Stimulated activated CD4-positive, alpha-beta T cell treated with anti-CD3 and anti-CD28 coated beads, Interleukin-2, amount 100 ng/mL, for 4 hours (primary cell): ENCODE measurements at regions not wholly inside any gene's neighbourhood (a gene's known extent, or its start where the extent isn't known, plus 50 kb on each side); places are given as distances from the start of the nearest gene placed in this dataset.

Experiments
- DNase-seq: peaks from one replicate; pipeline ENCODE4 v3.0.0-alpha.2; 2020; ENCODE audit warnings: low read depth

DNA sequence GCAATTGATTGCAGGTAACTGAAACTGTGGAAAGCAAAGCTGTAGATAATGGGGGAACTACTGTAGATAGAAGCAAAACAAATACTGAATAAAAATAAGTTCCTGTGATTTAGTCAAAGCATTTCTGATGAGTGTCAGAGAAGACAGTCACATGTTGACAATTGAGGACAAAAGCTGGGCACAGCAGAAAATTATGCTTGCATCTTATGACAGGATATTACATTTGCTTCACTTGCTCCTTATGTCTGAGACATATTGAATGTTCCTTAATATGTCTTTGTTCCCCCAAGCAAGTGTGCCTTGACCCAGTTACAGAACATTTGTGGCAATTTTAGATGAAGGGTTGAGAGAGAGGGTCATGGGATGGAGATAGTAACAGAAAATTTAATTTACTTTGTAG, 526.0 kb upstream of the B3GALT2 start:
- DNase-seq, result no peak

DNA sequence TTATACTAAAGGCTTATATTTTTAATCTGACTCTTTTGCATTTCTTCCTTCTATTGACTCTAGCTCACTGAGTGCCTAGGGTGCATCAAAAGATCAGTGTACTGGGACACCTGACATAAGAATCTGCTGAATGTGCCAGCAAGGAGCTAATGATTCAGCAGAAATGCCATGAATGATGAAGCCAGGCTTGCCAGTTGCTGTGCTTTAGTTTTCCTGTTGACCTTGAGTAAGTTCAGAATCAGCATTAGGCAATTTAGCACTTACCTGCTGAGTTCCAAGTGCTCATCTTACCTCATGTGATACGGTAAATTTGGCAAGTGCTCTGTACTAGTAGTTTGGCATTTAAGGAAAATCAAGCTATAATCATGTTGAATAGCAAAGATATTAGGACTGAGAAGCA, 523.2 kb upstream of the B3GALT2 start:
- DNase-seq, result no peak

DNA sequence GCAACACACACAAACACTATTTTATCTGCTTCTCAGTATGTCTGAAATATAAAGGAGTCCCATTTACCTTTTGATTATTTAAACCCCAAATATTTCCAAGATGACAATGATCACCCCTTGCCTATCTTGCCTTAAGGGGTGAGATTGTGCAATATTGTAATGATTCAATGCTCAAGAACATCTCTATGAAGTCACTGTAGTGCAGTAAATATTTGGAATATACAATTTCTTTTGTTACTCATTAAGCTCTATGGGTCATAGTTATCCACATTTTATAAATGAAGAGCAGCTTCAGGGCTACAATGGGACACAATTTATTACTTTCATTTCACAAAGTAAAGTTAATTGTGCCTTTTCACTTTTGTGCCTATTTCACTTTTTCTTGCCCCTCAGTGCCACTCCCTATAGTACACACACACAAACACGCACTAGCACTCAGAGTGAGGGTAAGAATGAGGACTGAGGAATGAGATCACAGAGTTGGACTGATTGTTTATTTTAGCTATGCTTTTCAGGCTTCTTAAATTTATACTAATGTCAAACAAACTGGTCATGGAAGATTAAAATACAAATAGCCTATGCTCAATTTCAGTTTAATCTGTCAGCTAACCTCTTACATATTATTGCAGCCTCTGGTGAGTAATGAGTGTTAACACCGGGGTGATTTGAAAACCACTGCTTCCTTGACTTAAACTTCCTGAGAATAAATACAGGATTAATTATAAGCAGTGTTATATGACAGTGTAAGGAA, 521.0 kb upstream of the B3GALT2 start:
- DNase-seq, result no peak

DNA sequence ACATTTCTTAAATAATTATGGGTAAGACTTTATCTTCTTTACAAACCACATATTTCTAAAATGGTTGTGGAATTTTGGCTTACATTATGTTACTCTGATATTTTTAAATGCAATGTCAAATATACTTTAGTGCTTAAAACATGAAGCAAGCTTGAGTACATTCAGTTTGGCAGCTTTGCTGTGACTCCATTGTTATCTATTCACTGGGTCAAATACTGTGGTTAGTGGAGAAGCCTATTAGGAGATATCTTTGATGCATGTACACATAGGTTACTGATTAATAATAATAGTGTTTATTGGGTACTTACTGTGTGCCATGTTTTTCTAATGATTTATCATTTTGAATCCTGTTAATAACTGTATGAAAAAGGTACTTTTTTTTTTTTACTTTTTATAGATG, 520.4 kb upstream of the B3GALT2 start:
- no peak for DNase-seq

DNA sequence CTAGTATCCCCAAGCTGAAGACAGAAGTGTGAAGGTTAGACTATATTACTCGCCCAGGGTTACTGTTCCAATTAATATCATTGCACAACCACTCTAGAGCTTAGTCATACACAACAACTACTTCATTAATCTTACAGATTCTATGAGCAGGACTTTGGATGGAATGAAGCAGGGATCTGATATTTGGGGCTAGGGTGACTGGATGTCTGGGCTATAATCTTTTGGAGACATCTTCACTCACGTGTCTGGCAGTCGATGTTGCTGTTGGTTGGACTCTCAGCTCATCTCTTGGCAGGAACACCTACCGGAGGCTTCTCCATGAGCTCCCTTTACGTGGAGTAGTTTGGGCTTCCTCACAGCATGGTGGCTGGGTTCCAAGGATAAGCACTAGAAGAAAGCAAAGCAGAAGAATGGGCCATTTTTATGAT, 519.2 kb upstream of the B3GALT2 start:
- no peak for DNase-seq

DNA sequence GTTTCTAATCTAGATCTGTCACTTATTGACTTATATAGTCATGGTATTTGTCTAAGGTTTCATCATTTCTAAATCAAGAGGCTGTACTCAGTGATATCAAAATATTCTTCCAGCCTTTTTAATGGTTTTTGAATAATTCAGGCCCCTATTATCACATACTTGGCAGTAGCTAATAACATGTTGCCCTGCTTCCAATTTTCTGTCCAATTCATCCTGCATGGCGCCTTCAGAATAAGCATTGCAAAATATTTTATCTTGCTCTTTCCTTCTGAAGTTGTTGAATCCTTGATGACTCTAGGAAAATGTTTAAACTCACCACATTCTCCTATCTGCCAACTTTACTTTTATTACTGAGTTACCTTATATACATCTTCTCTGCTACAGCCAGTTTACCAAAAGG, 517.2 kb upstream of the B3GALT2 start:
- no peak for DNase-seq

DNA sequence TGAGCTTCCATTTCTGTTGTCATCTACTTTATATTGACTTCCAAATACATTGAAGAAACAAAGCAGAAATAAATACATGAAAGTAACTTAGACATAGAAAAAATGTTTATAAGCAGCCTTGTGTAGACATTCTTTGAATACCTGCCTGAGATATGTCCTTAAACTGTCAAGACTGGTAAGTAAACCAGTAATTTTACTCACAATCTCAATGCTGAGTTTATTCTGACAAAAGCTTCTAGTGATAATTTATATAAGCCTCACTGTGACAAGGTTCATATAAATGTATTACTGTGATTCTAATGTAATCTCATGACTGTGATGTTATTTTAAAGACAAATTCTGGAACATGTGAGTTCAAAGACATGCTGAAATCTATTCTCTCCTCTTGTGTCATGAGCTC, 516.7 kb upstream of the B3GALT2 start:
- DNase-seq, result no peak

DNA sequence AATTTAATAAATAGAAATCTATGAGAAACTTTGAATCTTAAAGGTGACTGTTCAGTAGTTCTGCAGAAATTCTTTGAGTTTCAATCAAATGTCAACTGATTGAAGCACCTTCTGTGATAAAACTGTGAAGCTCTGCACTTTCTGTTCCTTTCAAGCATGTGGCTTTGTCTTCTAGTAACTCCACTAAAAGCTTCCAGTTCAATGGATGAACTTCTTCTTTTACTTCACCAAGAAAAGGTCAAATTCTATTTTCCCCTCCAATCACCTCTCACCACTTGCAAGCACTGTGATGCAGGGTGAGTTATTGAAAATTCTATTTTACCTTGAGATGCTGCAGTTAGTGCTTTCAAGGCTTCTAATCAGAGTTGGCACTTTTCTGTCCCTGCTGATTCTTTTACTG, 515.3 kb upstream of the B3GALT2 start:
- no peak for DNase-seq

DNA sequence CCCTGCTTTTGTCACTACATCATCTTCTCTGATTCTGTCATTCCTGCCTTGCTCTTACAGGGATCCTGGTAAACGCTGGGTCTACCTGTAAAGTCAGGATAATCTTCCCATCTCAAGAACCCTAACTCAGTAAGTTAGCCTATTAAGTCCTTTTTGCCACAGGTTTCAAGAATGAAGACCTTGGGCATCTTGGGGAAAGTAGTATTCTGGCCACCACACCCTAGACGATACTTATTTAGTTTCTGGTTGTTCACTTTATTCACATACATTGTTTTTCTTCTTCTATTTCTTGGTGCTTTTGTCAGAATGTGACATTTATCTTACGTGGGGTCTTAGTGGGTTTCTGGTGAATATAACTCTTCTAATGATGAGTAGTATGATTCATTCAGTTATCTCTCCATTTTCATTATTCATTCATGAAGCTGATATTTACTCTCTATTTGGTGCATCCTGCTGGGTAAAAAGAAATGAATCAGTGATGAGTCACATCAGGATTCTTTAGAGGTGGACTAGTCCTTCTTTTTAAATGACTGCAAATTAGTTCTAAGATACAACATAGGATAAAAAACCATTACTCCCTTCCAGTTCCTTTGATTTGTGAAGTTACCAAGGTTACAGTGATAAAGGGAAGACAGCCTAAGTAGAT, 514.4 kb upstream of the B3GALT2 start:
- DNase-seq, result no peak

DNA sequence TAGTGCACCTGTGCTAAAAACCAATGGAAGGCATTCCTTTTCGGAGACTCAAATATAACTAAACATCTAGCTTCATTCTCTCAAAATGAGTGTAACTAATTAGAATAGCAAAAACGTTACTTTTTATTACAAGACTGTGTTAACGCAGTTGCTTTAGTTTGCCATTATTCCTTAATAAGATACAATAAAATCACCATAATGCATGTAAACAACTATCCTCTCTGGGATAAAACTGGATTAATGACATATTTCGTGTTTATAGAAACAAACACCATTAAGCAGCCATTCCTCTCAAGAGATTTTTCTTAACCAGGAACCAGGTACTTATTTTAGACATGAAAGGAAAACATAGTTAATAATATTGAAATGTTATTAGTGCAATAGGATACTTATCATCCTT, 512.8 kb upstream of the B3GALT2 start:
- DNase-seq, result no peak

DNA sequence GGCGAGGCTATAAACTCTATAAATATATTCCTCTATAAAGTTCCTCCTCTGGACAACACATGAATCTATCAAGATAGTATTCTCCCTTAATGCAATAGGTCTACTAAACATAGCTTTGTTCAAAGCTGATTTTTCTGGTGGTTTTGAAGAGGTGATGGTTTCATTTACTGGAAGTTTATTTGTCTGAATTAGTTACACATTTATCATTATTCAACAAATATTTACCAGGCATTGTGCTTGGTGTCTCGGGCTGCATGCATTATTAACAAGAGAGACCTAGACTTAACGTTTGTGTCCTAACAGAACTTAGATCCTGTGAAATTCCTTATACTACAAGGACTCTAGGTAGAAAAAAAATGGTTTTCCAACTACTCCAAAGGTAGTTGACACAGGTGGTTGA, 511.4 kb upstream of the B3GALT2 start:
- DNase-seq, result no peak

DNA sequence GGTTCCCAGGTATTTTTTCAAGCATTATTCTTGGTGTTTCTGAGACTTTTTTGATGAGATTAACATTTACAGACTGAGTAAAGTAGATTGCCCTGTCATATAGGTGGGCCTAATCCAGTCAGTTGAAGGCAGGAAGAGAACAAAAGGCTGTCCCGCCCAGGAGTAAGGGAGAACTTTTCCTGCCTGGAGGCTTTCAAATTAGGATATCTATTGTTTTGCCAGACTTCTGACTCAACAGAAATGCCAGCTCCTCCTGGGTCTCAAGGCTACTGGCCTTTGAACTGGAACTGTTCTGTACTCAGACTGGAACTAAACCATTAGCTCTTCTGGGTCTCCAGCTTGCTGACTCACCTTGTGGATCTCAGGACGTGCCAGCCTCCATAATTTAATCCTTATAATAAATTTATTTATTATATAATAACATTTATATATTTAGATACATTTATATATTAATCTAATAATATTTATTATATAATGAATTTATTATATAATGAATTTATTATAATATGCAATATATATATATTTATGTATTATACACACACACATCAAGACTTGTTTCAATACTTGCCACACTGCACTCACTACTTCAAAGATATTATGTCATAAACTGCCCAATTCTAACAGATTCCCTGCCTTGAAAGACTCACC, 510.8 kb upstream of the B3GALT2 start:
- no peak for DNase-seq

DNA sequence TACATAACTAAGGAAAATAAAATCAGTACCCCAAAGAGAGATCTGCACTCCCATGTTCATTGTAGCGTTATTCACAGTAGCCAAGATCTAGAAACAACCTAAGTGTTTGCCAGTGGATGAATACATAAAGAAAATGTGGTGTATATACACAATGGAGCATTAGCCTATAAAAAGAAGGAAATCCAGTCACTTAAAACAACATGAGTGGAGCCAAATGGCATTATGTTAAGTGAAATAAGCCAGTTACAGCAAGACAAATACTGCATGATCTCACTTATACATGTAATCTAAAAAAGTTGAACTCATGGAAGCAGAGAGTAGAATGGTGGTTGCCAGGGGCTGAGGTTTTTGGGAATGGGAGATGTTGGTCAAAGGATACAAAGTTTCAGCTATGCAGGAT, 508.3 kb upstream of the B3GALT2 start:
- no peak for DNase-seq

DNA sequence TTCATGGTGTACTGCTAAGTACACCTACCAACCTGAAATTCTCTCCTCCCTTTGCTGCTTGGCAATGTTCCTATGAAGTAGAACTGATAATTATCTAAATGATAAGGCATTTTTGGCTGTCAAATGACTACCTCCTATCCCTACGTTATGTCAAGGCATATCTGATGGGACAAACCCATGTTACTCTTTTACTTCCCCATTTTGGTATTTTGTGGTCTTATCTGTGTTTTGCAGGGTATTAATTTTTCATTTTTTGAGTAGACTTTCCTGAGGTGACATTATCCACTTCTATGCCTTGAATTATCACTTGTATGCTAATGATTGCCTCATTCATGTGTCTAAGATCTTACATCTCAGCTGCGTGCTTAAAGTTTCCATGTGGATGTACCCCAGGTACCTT, 499.6 kb upstream of the B3GALT2 start:
- DNase-seq, result no peak

DNA sequence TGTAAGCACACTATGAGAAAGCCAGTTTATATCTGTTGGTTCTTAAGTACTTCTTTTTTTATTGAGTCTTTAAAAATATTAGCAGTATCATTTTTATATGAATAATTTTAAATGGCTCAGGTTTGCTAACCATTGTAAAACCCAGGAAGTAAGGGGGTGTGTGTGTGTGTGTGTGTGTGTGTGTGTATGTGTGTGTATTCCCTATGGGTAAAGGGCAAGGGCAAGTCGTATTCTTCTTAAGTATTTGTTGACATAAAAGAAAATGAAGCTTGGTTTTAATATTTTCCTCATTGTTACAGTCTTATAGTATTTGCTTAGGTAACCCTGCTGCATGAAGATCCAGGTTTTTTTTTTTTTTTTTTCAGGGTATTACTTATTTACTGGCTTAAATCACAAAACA, 495.0 kb upstream of the B3GALT2 start:
- DNase-seq, result no peak

DNA sequence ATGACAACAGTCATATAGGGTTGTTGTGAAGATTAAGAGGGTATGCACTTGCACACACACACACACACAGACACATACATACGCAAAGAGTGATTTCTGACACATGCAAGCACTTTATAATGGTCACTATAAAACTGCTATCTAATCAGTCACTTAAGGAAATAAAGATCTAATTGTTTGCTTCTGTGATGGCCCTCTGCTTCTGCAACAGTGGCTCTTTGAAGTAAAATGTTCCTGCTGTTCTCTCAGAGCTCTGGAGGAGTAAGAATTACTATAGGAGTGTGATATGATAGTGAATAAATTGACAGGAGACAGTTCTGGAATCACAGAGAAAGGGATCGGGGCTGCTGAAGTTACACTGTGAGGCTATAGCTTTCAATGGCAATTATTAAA, 494.5 kb upstream of the B3GALT2 start:
- no peak for DNase-seq

DNA sequence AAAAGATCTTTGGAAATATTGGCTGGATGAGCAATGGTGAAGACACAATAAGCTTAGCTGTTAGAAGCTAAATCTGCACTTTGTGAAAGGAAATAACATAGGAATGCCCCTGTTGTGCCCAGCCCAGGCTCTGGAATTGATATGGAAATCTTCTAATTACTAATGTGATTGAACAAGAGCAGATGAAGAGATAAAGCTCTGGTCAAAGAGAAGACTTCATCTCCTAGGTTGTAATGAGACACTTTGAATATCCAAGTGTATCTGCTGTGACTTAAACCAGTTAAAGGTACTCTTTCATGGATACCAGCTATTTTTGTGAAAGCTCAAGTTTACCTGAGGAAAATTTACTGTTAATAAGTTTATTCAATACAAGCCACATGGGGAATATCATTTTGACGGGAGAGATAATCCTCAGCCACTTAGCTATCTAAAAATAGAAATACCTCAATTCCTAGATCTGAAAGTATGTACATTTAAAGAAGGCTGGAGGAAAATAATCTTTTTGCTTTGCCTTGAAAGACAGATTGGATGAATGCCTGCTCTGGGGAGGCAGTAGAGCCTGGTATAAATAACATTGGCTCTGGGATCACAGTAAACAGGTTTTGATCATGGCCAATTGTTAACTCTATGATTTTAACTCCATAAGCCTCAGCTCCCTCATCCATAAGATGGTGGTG, 494.0 kb upstream of the B3GALT2 start:
- DNase-seq, result no peak

DNA sequence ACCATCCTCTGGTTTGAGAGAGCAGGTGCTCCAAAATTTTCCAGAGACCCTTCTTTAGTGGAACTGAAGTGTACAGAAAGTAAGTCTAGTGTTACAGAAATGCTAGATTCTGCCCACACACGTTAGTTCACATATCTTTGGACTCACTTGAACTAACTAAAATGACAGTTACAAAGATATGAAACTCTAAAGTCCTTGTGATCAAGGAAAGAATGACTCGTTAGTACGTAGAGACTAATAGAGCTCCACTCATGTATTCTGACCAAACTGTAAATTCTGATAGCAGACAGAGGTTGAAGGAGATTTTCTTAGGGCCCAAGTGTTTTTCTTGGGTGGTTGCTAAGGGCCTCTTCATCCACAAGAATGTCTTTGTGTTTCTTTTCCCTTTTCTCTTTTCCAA, 491.5 kb upstream of the B3GALT2 start:
- no peak for DNase-seq

DNA sequence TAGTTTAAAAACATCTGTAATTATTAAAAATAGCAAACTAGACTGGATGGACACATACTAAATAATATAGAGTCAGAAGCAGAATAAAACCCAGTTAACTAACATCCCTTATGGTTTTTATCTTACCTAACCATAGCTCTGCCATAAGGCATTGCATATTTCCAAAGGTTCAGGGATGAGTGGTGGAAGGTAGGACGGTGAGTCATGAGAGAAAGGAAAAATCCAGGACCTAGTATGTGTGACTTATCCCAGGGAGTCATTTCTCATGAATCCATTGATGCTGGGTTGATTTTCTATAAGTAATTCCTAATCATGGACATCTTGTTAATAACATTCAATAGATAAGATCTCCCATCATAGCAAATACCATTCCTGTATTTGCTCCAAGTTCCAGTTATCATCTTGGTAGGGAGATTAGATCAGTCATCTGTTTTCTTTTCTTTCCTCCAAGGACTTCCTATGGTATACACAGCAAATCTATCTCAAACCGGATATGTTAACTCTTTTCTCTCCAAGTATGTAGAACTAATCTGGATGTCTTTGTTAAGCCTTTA, 490.7 kb upstream of the B3GALT2 start:
- DNase-seq, result no peak

DNA sequence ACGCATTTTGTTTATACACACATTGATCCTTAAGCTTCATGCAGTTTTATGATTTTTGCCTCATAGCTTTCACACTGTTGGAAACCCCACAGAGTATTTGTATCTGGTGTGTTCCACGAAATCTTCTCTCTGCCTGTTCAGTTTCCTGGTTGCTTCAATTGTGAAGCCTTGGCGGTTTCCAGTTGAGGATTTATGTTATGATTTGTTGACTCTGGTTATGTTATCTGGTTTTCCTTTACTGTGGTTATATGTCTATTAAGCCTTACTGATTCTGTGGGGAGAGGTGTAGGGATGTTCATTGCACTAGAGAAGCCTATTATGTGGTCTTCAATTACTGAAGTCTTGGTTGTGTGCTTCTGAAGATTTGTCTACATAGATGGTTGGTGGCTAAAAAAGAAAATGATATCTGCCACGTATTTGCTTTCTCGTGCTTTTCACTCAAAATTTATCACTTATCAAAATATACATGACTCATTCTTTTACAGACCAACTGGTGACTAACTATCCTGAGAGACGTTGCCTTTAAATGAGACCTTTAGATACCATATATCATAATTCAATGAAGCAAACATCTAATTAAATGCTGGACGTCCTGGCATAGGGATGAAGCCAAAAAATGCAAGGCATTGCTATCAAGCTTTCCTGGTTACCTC, 488.0 kb upstream of the B3GALT2 start:
- DNase-seq, result no peak

DNA sequence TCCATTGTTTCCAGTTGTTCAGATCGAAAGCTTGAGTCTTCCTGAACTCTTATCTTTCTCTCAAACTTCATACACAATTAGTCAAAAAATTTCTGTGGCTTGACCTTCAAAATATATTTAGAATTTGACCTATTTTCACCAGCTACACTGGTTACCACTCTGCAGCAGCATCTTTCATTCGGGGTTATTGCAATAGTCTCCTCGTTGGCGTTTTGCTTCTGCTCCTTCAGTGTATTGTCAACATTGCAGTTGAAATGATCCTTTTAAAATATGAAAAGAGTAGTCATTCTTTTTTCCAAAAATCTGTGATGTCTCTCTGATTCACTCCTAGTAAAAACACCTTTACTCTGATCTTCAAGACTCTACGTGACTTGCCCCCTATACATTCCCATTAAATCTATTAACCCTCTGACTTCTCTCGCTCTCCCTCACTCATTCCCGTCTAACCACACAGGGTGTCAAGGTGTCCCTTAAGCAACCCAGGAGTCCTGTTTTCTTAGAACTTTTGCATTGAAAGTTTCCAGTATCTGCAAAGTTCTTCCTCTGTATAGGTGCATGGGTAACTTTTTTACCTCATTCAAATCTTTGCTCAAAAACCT, 480.2 kb upstream of the B3GALT2 start:
- DNase-seq, result no peak

DNA sequence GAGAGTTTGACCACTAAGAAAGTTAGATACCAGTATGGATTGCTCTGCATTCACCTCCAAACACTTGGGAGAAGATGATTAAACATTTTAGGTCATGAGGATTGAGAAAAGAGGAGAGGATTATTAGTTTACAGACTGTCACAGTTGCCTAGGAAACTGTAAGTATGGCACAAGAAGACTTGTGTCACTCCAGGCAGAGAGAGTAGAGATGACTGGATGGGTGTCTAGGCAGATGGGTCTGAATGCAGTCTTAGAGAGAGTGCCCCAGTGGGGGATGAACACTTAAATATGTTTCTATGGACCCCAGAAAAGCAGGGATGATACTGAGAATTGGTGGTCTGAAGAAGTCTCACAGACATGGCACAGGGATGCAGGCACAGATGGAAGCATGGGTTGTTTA, 477.6 kb upstream of the B3GALT2 start:
- DNase-seq, result no peak
